ENCODE measurements at regions not wholly inside any gene's neighbourhood (a gene's known extent, or its start where the extent isn't known, plus 50 kb on each side); places are given as distances from the start of the nearest gene placed in this dataset.
"Not testable (repeated sequence)": the region's sequence is repeated elsewhere in the genome, so short reads cannot be mapped to it uniquely, and the experiment has no call there.

GRCh38 chr3:194950906-194951628 lies 265.4 kb downstream of the FAM43A start:
- no peak for DNase-seq (ENCODE audit: low spot score)

GRCh38 chr3:194951629-194951920 lies 265.9 kb downstream of the FAM43A start:
- not testable (repeated sequence) for DNase-seq (ENCODE audit: low spot score)

GRCh38 chr3:194951931-194952582 lies 266.4 kb downstream of the FAM43A start:
- DNase-seq (ENCODE audit: low spot score) = no peak

GRCh38 chr3:194952841-194953241 lies 267.2 kb downstream of the FAM43A start:
- DNase-seq (ENCODE audit: low spot score) = no peak

- DNase-seq (ENCODE audit: low spot score) = no peak
Measured at GRCh38 chr3:194953291-194953690, 267.6 kb downstream of the FAM43A start.

- no peak for DNase-seq (ENCODE audit: low spot score)
Measured at GRCh38 chr3:194955546-194955945, 269.9 kb downstream of the FAM43A start.

- no peak for DNase-seq (ENCODE audit: low spot score)
Measured at GRCh38 chr3:194955979-194956696, 270.5 kb downstream of the FAM43A start.

GRCh38 chr3:194956697-194957396 lies 271.2 kb downstream of the FAM43A start:
- no peak for DNase-seq (ENCODE audit: low spot score)

GRCh38 chr3:194957743-194958240 lies 272.1 kb downstream of the FAM43A start:
- DNase-seq (ENCODE audit: low spot score) = no peak

- no peak for DNase-seq (ENCODE audit: low spot score)
Measured at GRCh38 chr3:194959217-194959616, 273.5 kb downstream of the FAM43A start.

- DNase-seq (ENCODE audit: low spot score) = not testable (repeated sequence)
Measured at GRCh38 chr3:194959666-194960065, 274.0 kb downstream of the FAM43A start.

- DNase-seq (ENCODE audit: low spot score) = no peak
Measured at GRCh38 chr3:194960446-194961032, 274.9 kb downstream of the FAM43A start.

GRCh38 chr3:194961149-194961548 lies 275.5 kb downstream of the FAM43A start:
- DNase-seq (ENCODE audit: low spot score) = no peak

- no peak for DNase-seq (ENCODE audit: low spot score)
Measured at GRCh38 chr3:194961571-194961970, 275.9 kb downstream of the FAM43A start.

- DNase-seq (ENCODE audit: low spot score) = no peak
Measured at GRCh38 chr3:194962056-194962455, 276.4 kb downstream of the FAM43A start.

GRCh38 chr3:194964809-194965208 lies 279.1 kb downstream of the FAM43A start:
- DNase-seq (ENCODE audit: low spot score) = no peak

- DNase-seq (ENCODE audit: low spot score) = no peak
Measured at GRCh38 chr3:194967151-194968117, 281.8 kb downstream of the FAM43A start.

- DNase-seq (ENCODE audit: low spot score) = no peak
Measured at GRCh38 chr3:194970066-194970465, 284.4 kb downstream of the FAM43A start.

- DNase-seq (ENCODE audit: low spot score) = no peak
Measured at GRCh38 chr3:194971009-194971408, 285.3 kb downstream of the FAM43A start.

- no peak for DNase-seq (ENCODE audit: low spot score)
Measured at GRCh38 chr3:194971965-194972364, 286.3 kb downstream of the FAM43A start.

- no peak for DNase-seq (ENCODE audit: low spot score)
Measured at GRCh38 chr3:194972641-194973040, 287.0 kb downstream of the FAM43A start.
